ENCODE measurements at regions not wholly inside any gene's neighbourhood (a gene's known extent, or its start where the extent isn't known, plus 50 kb on each side); places are given as distances from the start of the nearest gene placed in this dataset.

DNA sequence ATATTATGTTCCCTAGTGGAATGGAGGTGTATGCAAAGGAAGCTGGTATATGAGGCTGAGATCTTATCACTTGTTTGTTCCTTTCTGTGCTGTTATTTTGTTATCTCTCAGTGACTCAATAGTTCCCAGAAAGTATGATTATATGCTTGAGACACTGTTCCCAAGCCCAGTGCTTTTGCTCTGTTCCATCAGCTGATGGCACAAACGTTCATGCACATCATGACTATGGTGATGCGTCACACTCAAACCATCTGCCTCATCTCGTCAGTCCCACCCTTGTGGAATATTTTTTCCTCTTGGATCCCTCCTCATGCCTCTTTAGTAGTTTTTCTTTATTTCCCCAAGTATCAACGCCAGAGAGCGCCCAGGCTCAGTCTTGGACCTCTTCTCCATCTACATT is 786.9 kb downstream of the AACS start:
- H4K20me1 ChIP-seq (replicated peaks; ENCODE audit: insufficient read depth) = no peaks in the 10 kb centered on the region
- TF ChIP-seq, protein P1, sequence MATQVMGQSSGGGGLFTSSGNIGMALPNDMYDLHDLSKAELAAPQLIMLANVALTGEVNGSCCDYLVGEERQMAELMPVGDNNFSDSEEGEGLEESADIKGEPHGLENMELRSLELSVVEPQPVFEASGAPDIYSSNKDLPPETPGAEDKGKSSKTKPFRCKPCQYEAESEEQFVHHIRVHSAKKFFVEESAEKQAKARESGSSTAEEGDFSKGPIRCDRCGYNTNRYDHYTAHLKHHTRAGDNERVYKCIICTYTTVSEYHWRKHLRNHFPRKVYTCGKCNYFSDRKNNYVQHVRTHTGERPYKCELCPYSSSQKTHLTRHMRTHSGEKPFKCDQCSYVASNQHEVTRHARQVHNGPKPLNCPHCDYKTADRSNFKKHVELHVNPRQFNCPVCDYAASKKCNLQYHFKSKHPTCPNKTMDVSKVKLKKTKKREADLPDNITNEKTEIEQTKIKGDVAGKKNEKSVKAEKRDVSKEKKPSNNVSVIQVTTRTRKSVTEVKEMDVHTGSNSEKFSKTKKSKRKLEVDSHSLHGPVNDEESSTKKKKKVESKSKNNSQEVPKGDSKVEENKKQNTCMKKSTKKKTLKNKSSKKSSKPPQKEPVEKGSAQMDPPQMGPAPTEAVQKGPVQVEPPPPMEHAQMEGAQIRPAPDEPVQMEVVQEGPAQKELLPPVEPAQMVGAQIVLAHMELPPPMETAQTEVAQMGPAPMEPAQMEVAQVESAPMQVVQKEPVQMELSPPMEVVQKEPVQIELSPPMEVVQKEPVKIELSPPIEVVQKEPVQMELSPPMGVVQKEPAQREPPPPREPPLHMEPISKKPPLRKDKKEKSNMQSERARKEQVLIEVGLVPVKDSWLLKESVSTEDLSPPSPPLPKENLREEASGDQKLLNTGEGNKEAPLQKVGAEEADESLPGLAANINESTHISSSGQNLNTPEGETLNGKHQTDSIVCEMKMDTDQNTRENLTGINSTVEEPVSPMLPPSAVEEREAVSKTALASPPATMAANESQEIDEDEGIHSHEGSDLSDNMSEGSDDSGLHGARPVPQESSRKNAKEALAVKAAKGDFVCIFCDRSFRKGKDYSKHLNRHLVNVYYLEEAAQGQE (IDR thresholded peaks at IDR 0.05; ENCODE audit: unreplicated experiment) = no peak
- TF ChIP-seq, protein P2, sequence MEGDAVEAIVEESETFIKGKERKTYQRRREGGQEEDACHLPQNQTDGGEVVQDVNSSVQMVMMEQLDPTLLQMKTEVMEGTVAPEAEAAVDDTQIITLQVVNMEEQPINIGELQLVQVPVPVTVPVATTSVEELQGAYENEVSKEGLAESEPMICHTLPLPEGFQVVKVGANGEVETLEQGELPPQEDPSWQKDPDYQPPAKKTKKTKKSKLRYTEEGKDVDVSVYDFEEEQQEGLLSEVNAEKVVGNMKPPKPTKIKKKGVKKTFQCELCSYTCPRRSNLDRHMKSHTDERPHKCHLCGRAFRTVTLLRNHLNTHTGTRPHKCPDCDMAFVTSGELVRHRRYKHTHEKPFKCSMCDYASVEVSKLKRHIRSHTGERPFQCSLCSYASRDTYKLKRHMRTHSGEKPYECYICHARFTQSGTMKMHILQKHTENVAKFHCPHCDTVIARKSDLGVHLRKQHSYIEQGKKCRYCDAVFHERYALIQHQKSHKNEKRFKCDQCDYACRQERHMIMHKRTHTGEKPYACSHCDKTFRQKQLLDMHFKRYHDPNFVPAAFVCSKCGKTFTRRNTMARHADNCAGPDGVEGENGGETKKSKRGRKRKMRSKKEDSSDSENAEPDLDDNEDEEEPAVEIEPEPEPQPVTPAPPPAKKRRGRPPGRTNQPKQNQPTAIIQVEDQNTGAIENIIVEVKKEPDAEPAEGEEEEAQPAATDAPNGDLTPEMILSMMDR (conservative IDR thresholded peaks at IDR 0.05; ENCODE audit: low read depth in 2 of 2) = no peak
- no peak for TF ChIP-seq EZH2phosphoT487 (IDR thresholded peaks at IDR 0.05; ENCODE audit: unreplicated experiment)
- no peak for TF ChIP-seq ZNF114 (CRISPR knock-in tag; IDR thresholded peaks at IDR 0.05)
- TF ChIP-seq, protein P3, sequence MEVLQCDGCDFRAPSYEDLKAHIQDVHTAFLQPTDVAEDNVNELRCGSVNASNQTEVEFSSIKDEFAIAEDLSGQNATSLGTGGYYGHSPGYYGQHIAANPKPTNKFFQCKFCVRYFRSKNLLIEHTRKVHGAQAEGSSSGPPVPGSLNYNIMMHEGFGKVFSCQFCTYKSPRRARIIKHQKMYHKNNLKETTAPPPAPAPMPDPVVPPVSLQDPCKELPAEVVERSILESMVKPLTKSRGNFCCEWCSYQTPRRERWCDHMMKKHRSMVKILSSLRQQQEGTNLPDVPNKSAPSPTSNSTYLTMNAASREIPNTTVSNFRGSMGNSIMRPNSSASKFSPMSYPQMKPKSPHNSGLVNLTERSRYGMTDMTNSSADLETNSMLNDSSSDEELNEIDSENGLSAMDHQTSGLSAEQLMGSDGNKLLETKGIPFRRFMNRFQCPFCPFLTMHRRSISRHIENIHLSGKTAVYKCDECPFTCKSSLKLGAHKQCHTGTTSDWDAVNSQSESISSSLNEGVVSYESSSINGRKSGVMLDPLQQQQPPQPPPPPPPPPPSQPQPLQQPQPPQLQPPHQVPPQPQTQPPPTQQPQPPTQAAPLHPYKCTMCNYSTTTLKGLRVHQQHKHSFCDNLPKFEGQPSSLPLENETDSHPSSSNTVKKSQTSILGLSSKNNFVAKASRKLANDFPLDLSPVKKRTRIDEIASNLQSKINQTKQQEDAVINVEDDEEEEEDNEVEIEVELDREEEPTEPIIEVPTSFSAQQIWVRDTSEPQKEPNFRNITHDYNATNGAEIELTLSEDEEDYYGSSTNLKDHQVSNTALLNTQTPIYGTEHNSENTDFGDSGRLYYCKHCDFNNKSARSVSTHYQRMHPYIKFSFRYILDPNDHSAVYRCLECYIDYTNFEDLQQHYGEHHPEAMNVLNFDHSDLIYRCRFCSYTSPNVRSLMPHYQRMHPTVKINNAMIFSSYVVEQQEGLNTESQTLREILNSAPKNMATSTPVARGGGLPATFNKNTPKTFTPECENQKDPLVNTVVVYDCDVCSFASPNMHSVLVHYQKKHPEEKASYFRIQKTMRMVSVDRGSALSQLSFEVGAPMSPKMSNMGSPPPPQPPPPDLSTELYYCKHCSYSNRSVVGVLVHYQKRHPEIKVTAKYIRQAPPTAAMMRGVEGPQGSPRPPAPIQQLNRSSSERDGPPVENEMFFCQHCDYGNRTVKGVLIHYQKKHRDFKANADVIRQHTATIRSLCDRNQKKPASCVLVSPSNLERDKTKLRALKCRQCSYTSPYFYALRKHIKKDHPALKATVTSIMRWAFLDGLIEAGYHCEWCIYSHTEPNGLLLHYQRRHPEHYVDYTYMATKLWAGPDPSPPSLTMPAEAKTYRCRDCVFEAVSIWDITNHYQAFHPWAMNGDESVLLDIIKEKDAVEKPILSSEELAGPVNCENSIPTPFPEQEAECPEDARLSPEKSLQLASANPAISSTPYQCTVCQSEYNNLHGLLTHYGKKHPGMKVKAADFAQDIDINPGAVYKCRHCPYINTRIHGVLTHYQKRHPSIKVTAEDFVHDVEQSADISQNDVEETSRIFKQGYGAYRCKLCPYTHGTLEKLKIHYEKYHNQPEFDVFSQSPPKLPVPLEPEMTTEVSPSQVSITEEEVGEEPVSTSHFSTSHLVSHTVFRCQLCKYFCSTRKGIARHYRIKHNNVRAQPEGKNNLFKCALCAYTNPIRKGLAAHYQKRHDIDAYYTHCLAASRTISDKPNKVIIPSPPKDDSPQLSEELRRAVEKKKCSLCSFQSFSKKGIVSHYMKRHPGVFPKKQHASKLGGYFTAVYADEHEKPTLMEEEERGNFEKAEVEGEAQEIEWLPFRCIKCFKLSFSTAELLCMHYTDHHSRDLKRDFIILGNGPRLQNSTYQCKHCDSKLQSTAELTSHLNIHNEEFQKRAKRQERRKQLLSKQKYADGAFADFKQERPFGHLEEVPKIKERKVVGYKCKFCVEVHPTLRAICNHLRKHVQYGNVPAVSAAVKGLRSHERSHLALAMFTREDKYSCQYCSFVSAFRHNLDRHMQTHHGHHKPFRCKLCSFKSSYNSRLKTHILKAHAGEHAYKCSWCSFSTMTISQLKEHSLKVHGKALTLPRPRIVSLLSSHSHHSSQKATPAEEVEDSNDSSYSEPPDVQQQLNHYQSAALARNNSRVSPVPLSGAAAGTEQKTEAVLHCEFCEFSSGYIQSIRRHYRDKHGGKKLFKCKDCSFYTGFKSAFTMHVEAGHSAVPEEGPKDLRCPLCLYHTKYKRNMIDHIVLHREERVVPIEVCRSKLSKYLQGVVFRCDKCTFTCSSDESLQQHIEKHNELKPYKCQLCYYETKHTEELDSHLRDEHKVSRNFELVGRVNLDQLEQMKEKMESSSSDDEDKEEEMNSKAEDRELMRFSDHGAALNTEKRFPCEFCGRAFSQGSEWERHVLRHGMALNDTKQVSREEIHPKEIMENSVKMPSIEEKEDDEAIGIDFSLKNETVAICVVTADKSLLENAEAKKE (CRISPR knock-in tag; IDR thresholded peaks at IDR 0.05) = no peak

More for the DNA sequence above, 786.9 kb downstream of the AACS start:
- H3K36me3 Mint-ChIP-seq (ENCODE audit: low read depth) = peaks cover 23% of the 10 kb centered on the region
- Histone ChIP-seq H3K36me3 (ENCODE audit: insufficient read depth) (no peaks in the 10 kb centered on the region; the same call in none of the 2 replicates), H3K27me3 (ENCODE audit: insufficient read depth) (no peaks in the 10 kb centered on the region), H3K4me3 (no peak overlapping the region), H3K9me2 (ENCODE audit: insufficient read depth) (no peaks in the 10 kb centered on the region), H3K4me2 (no peak overlapping the region), H3K79me2 (replicated peaks; ENCODE audit: insufficient read depth) (no peaks in the 10 kb centered on the region), H3F3A (replicated peaks; ENCODE audit: low read depth) (no peaks in the 10 kb centered on the region), H3K27ac (ENCODE audit: low read depth) (no peak overlapping the region), H3K4me1 (ENCODE audit: insufficient read depth) (no peaks in the 10 kb centered on the region), H2AFZ (no peak overlapping the region)
- no peaks in the 10 kb centered on the region for H3K27me3 Mint-ChIP-seq (ENCODE audit: insufficient read depth, low read depth, poor library complexity)
- no peaks in the 10 kb centered on the region for H3K4me1 Mint-ChIP-seq
- no peak overlapping the region for H3K4me3 Mint-ChIP-seq
- peaks cover 99% of the 10 kb centered on the region for H3K9me3 Mint-ChIP-seq
- DNase-seq (ENCODE audit: low spot score) = no peak
- H3K27ac Mint-ChIP-seq = no peak overlapping the region
- ATAC-seq = no peak
